ENCODE measurements at regions not wholly inside any gene's neighbourhood (a gene's known extent, or its start where the extent isn't known, plus 50 kb on each side); places are given as distances from the start of the nearest gene placed in this dataset.

- no peak overlapping the region for H2AFZ ChIP-seq (ENCODE audit: low read length)
- no peaks in the 10 kb centered on the region for H3K9me2 ChIP-seq (replicated peaks; ENCODE audit: low read length)
- no peak overlapping the region for H3K9ac ChIP-seq (ENCODE audit: low read length)
- no peaks in the 10 kb centered on the region for H3K9me3 ChIP-seq (ENCODE audit: low read length)
- no peaks in the 10 kb centered on the region for H4K20me1 ChIP-seq (ENCODE audit: low read length)
- H3K79me2 ChIP-seq (ENCODE audit: low read length), result no peaks in the 10 kb centered on the region
- H3K36me3 ChIP-seq (ENCODE audit: low read depth, low read length), result no peaks in the 10 kb centered on the region
- no peaks in the 10 kb centered on the region for H3K4me1 ChIP-seq (ENCODE audit: insufficient read depth, low read length)
- ChIA-PET CTCF (no interaction called here), POLR2A (ENCODE audit: unreplicated experiment) (no interaction called here)
- ATAC-seq (no peak), DNase-seq (no peak)
- H3K27ac ChIP-seq (ENCODE audit: low read length), result no peak overlapping the region
- no TSS peak for BruUV-seq (replicated peaks)
- TF ChIP-seq EZH2 (IDR thresholded peaks at IDR 0.05; ENCODE audit: low read length, unreplicated experiment) (no peak), CTCF (conservative IDR thresholded peaks at IDR 0.05; ENCODE audit: low read depth, low read length) (no peak), EZH2phosphoT487 (IDR thresholded peaks at IDR 0.05; ENCODE audit: borderline replicate concordance, low read length) (no peak)
- intact Hi-C loops (cut with micrococcal nuclease), result no loop called here
- no peaks in the 10 kb centered on the region for H3F3A ChIP-seq (ENCODE audit: low read length, unreplicated experiment)
- H3K4me2 ChIP-seq (ENCODE audit: low read length), result no peak overlapping the region
- peaks cover 18% of the 10 kb centered on the region; the same call in 1 of the 2 replicates for H3K27me3 ChIP-seq (ENCODE audit: low read length)
- H3K4me3 ChIP-seq (ENCODE audit: low read length), result no peak overlapping the region
Measured at GRCh38 chr2:128786316-128786715, 467.6 kb upstream of the HS6ST1 start.

- Histone ChIP-seq H3F3A (ENCODE audit: low read length, unreplicated experiment) (no peaks in the 10 kb centered on the region), H4K20me1 (ENCODE audit: low read length) (no peaks in the 10 kb centered on the region), H3K36me3 (ENCODE audit: low read depth, low read length) (no peaks in the 10 kb centered on the region), H3K4me1 (ENCODE audit: insufficient read depth, low read length) (no peaks in the 10 kb centered on the region), H2AFZ (ENCODE audit: low read length) (no peak overlapping the region), H3K4me2 (ENCODE audit: low read length) (no peak overlapping the region), H3K9ac (ENCODE audit: low read length) (no peak overlapping the region), H3K27me3 (ENCODE audit: low read length) (peaks cover 18% of the 10 kb centered on the region; the same call in 1 of the 2 replicates), H3K9me3 (ENCODE audit: low read length) (no peaks in the 10 kb centered on the region), H3K27ac (ENCODE audit: low read length) (no peak overlapping the region), H3K4me3 (ENCODE audit: low read length) (no peak overlapping the region), H3K79me2 (ENCODE audit: low read length) (no peaks in the 10 kb centered on the region), H3K9me2 (replicated peaks; ENCODE audit: low read length) (no peaks in the 10 kb centered on the region)
- POLR2A ChIA-PET (ENCODE audit: unreplicated experiment), result no interaction called here
- ATAC-seq (no peak), DNase-seq (no peak)
- TF ChIP-seq EZH2 (IDR thresholded peaks at IDR 0.05; ENCODE audit: low read length, unreplicated experiment), result no peak
- TF ChIP-seq CTCF (conservative IDR thresholded peaks at IDR 0.05; ENCODE audit: low read depth, low read length), result no peak
- TF ChIP-seq EZH2phosphoT487 (IDR thresholded peaks at IDR 0.05; ENCODE audit: borderline replicate concordance, low read length), result no peak
- no TSS peak for BruUV-seq (replicated peaks)
- intact Hi-C loops (cut with micrococcal nuclease), result no loop called here
- CTCF ChIA-PET, result no interaction called here
Measured at GRCh38 chr2:128786741-128787478, 468.2 kb upstream of the HS6ST1 start.

GRCh38 chr2:128787616-128788015 lies 468.9 kb upstream of the HS6ST1 start:
- POLR2A ChIA-PET (ENCODE audit: unreplicated experiment), result no interaction called here
- Histone ChIP-seq H3K79me2 (ENCODE audit: low read length) (no peaks in the 10 kb centered on the region), H3K27ac (ENCODE audit: low read length) (no peak overlapping the region), H3K4me3 (ENCODE audit: low read length) (no peak overlapping the region), H3F3A (ENCODE audit: low read length, unreplicated experiment) (no peaks in the 10 kb centered on the region), H3K4me1 (ENCODE audit: insufficient read depth, low read length) (no peaks in the 10 kb centered on the region), H3K27me3 (ENCODE audit: low read length) (peaks cover 18% of the 10 kb centered on the region; the same call in 1 of the 2 replicates), H3K9me2 (replicated peaks; ENCODE audit: low read length) (no peaks in the 10 kb centered on the region), H3K9me3 (ENCODE audit: low read length) (no peaks in the 10 kb centered on the region), H3K4me2 (ENCODE audit: low read length) (no peak overlapping the region), H4K20me1 (ENCODE audit: low read length) (no peaks in the 10 kb centered on the region), H3K9ac (ENCODE audit: low read length) (no peak overlapping the region), H2AFZ (ENCODE audit: low read length) (no peak overlapping the region), H3K36me3 (ENCODE audit: low read depth, low read length) (no peaks in the 10 kb centered on the region)
- CTCF ChIA-PET, result no interaction called here
- intact Hi-C loops (cut with micrococcal nuclease), result no loop called here
- DNase-seq (no peak), ATAC-seq (no peak)
- BruUV-seq (replicated peaks), result no TSS peak
- TF ChIP-seq EZH2phosphoT487 (IDR thresholded peaks at IDR 0.05; ENCODE audit: borderline replicate concordance, low read length) (no peak), EZH2 (IDR thresholded peaks at IDR 0.05; ENCODE audit: low read length, unreplicated experiment) (no peak), CTCF (conservative IDR thresholded peaks at IDR 0.05; ENCODE audit: low read depth, low read length) (no peak)
